Activated CD8-positive, alpha-beta memory T cell treated with anti-CD3 and anti-CD28 coated beads, Interleukin-2, amount 10 ng/mL, durations not matched to agents 7 days and 5 days (primary cell): ENCODE measurements at regions not wholly inside any gene's neighbourhood (a gene's known extent, or its start where the extent isn't known, plus 50 kb on each side); places are given as distances from the start of the nearest gene placed in this dataset.

Source experiments
- ATAC-seq: fragments of 150-1000 bp; cut with Tn5 transposase; one replicate; pipeline ENCODE4 v1.10.0; 2021; ENCODE audit warnings: moderate library complexity
- CTCF ChIA-PET: fragments of 350-600 bp; sonication (Branson Sonifier 250); formaldehyde crosslinking; loops from one replicate; lab custom pipeline; 2021; ENCODE audit warnings: antibody characterized with exemption; lab: Charles Lee
- DNase-seq: peaks from one replicate; pipeline ENCODE4 v3.0.0-alpha.2; 2020
- H3K27ac Mint-ChIP-seq: one replicate; pipeline ENCODE4 v1.8.0; 2021; ENCODE audit warnings: mild to moderate bottlenecking, mixed read lengths
- H3K27me3 Mint-ChIP-seq: one replicate; pipeline ENCODE4 v1.8.0; 2021; ENCODE audit warnings: mixed read lengths
- H3K36me3 Mint-ChIP-seq: one replicate; pipeline ENCODE4 v1.8.0; 2021; ENCODE audit warnings: mild to moderate bottlenecking, mixed read lengths
- H3K4me1 Mint-ChIP-seq: one replicate; pipeline ENCODE4 v1.8.0; 2021; ENCODE audit warnings: mixed read lengths
- H3K4me3 Mint-ChIP-seq: one replicate; pipeline ENCODE4 v1.8.0; 2021; ENCODE audit warnings: mild to moderate bottlenecking, moderate library complexity, mixed read lengths
- H3K9me3 Mint-ChIP-seq: one replicate; pipeline ENCODE4 v1.8.0; 2022; ENCODE audit warnings: low read depth, mixed read lengths

GRCh38 chr7:47685151-47685550, 103.2 kb upstream of the TNS3 start:
- Mint-ChIP-seq H3K27ac (no peak overlapping the region), H3K4me3 (no peak overlapping the region), H3K36me3 (no peaks in the 10 kb centered on the region), H3K27me3 (no peaks in the 10 kb centered on the region), H3K4me1 (no peaks in the 10 kb centered on the region), H3K9me3 (no peaks in the 10 kb centered on the region)
- no peak for DNase-seq
- no peak for ATAC-seq
- CTCF ChIA-PET, result interaction anchor here (0.7 kb wide), 1 partner anchor 260 kb away, joined by 4 read pairs; no protein-coding TSS in a partner anchor

GRCh38 chr7:47684728-47685127, 102.8 kb upstream of the TNS3 start:
- H3K4me3 Mint-ChIP-seq, result no peak overlapping the region

GRCh38 chr7:47683485-47683898, 101.6 kb upstream of the TNS3 start:
- Mint-ChIP-seq H3K4me3 (no peak overlapping the region), H3K4me1 (no peaks in the 10 kb centered on the region)

More at GRCh38 chr7:47684728-47685127, 102.8 kb upstream of the TNS3 start:
- no peak for ATAC-seq
- CTCF ChIA-PET, result interaction anchor here (0.7 kb wide), 1 partner anchor 259 kb away, joined by 4 read pairs; no protein-coding TSS in a partner anchor
- no peaks in the 10 kb centered on the region for H3K27me3 Mint-ChIP-seq
- no peaks in the 10 kb centered on the region for H3K9me3 Mint-ChIP-seq
- H3K4me1 Mint-ChIP-seq, result no peaks in the 10 kb centered on the region
- no peak overlapping the region for H3K27ac Mint-ChIP-seq
- no peak for DNase-seq
- no peaks in the 10 kb centered on the region for H3K36me3 Mint-ChIP-seq

GRCh38 chr7:47682874-47683273, 101.0 kb upstream of the TNS3 start:
- Mint-ChIP-seq H3K36me3 (no peaks in the 10 kb centered on the region), H3K4me3 (no peak overlapping the region), H3K27ac (no peak overlapping the region), H3K4me1 (no peaks in the 10 kb centered on the region), H3K27me3 (no peaks in the 10 kb centered on the region), H3K9me3 (no peaks in the 10 kb centered on the region)
- ATAC-seq (no peak), DNase-seq (no peak)
- CTCF ChIA-PET, result no interaction called here

More at GRCh38 chr7:47683485-47683898, 101.6 kb upstream of the TNS3 start:
- DNase-seq (no peak), ATAC-seq (no peak)
- H3K36me3 Mint-ChIP-seq, result no peaks in the 10 kb centered on the region
- CTCF ChIA-PET, result no interaction called here
- no peak overlapping the region for H3K27ac Mint-ChIP-seq
- H3K27me3 Mint-ChIP-seq, result no peaks in the 10 kb centered on the region
- H3K9me3 Mint-ChIP-seq, result no peaks in the 10 kb centered on the region

- Mint-ChIP-seq H3K27me3 (no peaks in the 10 kb centered on the region), H3K36me3 (no peaks in the 10 kb centered on the region), H3K27ac (no peak overlapping the region), H3K4me1 (no peaks in the 10 kb centered on the region), H3K4me3 (no peak overlapping the region), H3K9me3 (no peaks in the 10 kb centered on the region)
- CTCF ChIA-PET, result no interaction called here
- no peak for ATAC-seq
- no peak for DNase-seq
Observed at GRCh38 chr7:47681249-47681810, 99.4 kb upstream of the TNS3 start.

GRCh38 chr7:47678641-47679380, 96.9 kb upstream of the TNS3 start:
- ATAC-seq, result no peak
- H3K9me3 Mint-ChIP-seq, result no peaks in the 10 kb centered on the region
- H3K4me3 Mint-ChIP-seq, result no peak overlapping the region
- H3K36me3 Mint-ChIP-seq, result no peaks in the 10 kb centered on the region
- DNase-seq, result no peak
- no peaks in the 10 kb centered on the region for H3K27me3 Mint-ChIP-seq
- CTCF ChIA-PET, result interaction anchor here (1.0 kb wide), 1 partner anchor 16 kb away, joined by 3 read pairs; no protein-coding TSS in a partner anchor
- no peaks in the 10 kb centered on the region for H3K4me1 Mint-ChIP-seq
- no peak overlapping the region for H3K27ac Mint-ChIP-seq

GRCh38 chr7:47677664-47678063, 95.8 kb upstream of the TNS3 start:
- Mint-ChIP-seq H3K27ac (no peak overlapping the region), H3K4me1 (no peaks in the 10 kb centered on the region), H3K27me3 (no peaks in the 10 kb centered on the region), H3K9me3 (no peaks in the 10 kb centered on the region), H3K4me3 (no peak overlapping the region), H3K36me3 (no peaks in the 10 kb centered on the region)
- CTCF ChIA-PET, result no interaction called here
- ATAC-seq, result no peak
- DNase-seq, result no peak

GRCh38 chr7:47677093-47677492, 95.2 kb upstream of the TNS3 start:
- H3K36me3 Mint-ChIP-seq, result no peaks in the 10 kb centered on the region
- no peaks in the 10 kb centered on the region for H3K4me1 Mint-ChIP-seq
- H3K27ac Mint-ChIP-seq, result no peak overlapping the region
- CTCF ChIA-PET, result no interaction called here
- H3K9me3 Mint-ChIP-seq, result no peaks in the 10 kb centered on the region
- ATAC-seq (no peak), DNase-seq (no peak)
- no peaks in the 10 kb centered on the region for H3K27me3 Mint-ChIP-seq
- H3K4me3 Mint-ChIP-seq, result no peak overlapping the region

GRCh38 chr7:47672977-47673381, 91.1 kb upstream of the TNS3 start:
- H3K4me3 Mint-ChIP-seq, result no peak overlapping the region
- H3K36me3 Mint-ChIP-seq, result no peaks in the 10 kb centered on the region
- H3K27ac Mint-ChIP-seq, result no peak overlapping the region
- no peaks in the 10 kb centered on the region for H3K27me3 Mint-ChIP-seq
- no peaks in the 10 kb centered on the region for H3K9me3 Mint-ChIP-seq
- no peak for ATAC-seq
- CTCF ChIA-PET, result no interaction called here
- no peak for DNase-seq
- no peaks in the 10 kb centered on the region for H3K4me1 Mint-ChIP-seq

GRCh38 chr7:47672271-47672791, 90.4 kb upstream of the TNS3 start:
- Mint-ChIP-seq H3K36me3 (no peaks in the 10 kb centered on the region), H3K27ac (no peak overlapping the region), H3K4me3 (no peak overlapping the region), H3K9me3 (no peaks in the 10 kb centered on the region), H3K4me1 (no peaks in the 10 kb centered on the region), H3K27me3 (no peaks in the 10 kb centered on the region)
- CTCF ChIA-PET, result no interaction called here
- no peak for ATAC-seq
- no peak for DNase-seq

GRCh38 chr7:47671358-47671757, 89.4 kb upstream of the TNS3 start:
- Mint-ChIP-seq H3K4me3 (no peak overlapping the region), H3K36me3 (no peaks in the 10 kb centered on the region), H3K27ac (no peak overlapping the region), H3K9me3 (no peaks in the 10 kb centered on the region), H3K27me3 (no peaks in the 10 kb centered on the region), H3K4me1 (no peaks in the 10 kb centered on the region)
- DNase-seq (no peak), ATAC-seq (no peak)
- CTCF ChIA-PET, result no interaction called here

- Mint-ChIP-seq H3K4me1 (no peaks in the 10 kb centered on the region), H3K4me3 (no peak overlapping the region), H3K9me3 (no peaks in the 10 kb centered on the region), H3K27ac (no peak overlapping the region), H3K36me3 (no peaks in the 10 kb centered on the region), H3K27me3 (no peaks in the 10 kb centered on the region)
- CTCF ChIA-PET, result no interaction called here
- no peak for DNase-seq
- ATAC-seq, result no peak
Observed at GRCh38 chr7:47670729-47671128, 88.8 kb upstream of the TNS3 start.

GRCh38 chr7:47669901-47670384, 88.0 kb upstream of the TNS3 start:
- CTCF ChIA-PET, result no interaction called here
- no peak overlapping the region for H3K27ac Mint-ChIP-seq
- no peak for DNase-seq
- no peaks in the 10 kb centered on the region for H3K4me1 Mint-ChIP-seq
- ATAC-seq, result no peak
- no peaks in the 10 kb centered on the region for H3K9me3 Mint-ChIP-seq
- no peak overlapping the region for H3K4me3 Mint-ChIP-seq
- no peaks in the 10 kb centered on the region for H3K36me3 Mint-ChIP-seq
- no peaks in the 10 kb centered on the region for H3K27me3 Mint-ChIP-seq
